Neural progenitor cell (in vitro differentiated cells): ENCODE measurements at regions not wholly inside any gene's neighbourhood (a gene's known extent, or its start where the extent isn't known, plus 50 kb on each side); places are given as distances from the start of the nearest gene placed in this dataset.
"Not testable (repeated sequence)": the region's sequence is repeated elsewhere in the genome, so short reads cannot be mapped to it uniquely, and the experiment has no call there.

Source experiments
- DNase-seq: peaks from one replicate; pipeline ENCODE4 v3.0.0-alpha.2; 2016; ENCODE audit warnings: low spot score
- H2AFZ ChIP-seq: fragments of 200-600 bp; sonication (generic); replicated peaks from 2 replicates; pipeline ENCODE4 v1.6.1; 2016; ENCODE audit warnings: antibody characterized with exemption
- H3F3A ChIP-seq: fragments of 200-600 bp; sonication (generic); 2 replicates; pipeline ENCODE4 v1.6.1; 2016; ENCODE audit warnings: antibody characterized with exemption, low read depth
- H3K27ac ChIP-seq: fragments of 200-600 bp; sonication (generic); 2 replicates; pipeline ENCODE4 v1.5.1; 2016; ENCODE audit warnings: mild to moderate bottlenecking
- H3K27me3 ChIP-seq: fragments of 200-600 bp; sonication (generic); 2 replicates; pipeline ENCODE4 v1.6.1; 2016; ENCODE audit warnings: mild to moderate bottlenecking, moderate library complexity
- H3K36me3 ChIP-seq: fragments of 200-600 bp; sonication (generic); 2 replicates; pipeline ENCODE4 v1.5.1; 2016
- H3K4me1 ChIP-seq: fragments of 200-600 bp; sonication (generic); 2 replicates; pipeline ENCODE4 v1.6.1; 2016; ENCODE audit warnings: mixed run types
- H3K4me2 ChIP-seq: fragments of 200-600 bp; sonication (generic); 2 replicates; pipeline ENCODE4 v1.6.1; 2016
- H3K4me3 ChIP-seq: fragments of 200-600 bp; sonication (generic); 2 replicates; pipeline ENCODE4 v1.5.1; 2016
- H3K79me2 ChIP-seq: fragments of 200-600 bp; sonication (generic); 2 replicates; pipeline ENCODE4 v1.6.1; 2016; ENCODE audit warnings: low read depth
- H3K9ac ChIP-seq: fragments of 200-600 bp; sonication (generic); 2 replicates; pipeline ENCODE4 v1.6.1; 2016
- H3K9me3 ChIP-seq: fragments of 200-600 bp; sonication (generic); 2 replicates; pipeline ENCODE4 v1.5.1; 2016; ENCODE audit warnings: low read depth
- H4K20me1 ChIP-seq: fragments of 200-600 bp; sonication (generic); 2 replicates; pipeline ENCODE4 v1.6.1; 2016; ENCODE audit warnings: low read depth
- H3K27ac Mint-ChIP-seq: 3 replicates; pipeline ENCODE4 v1.8.0; 2021; ENCODE audit warnings: mixed read lengths
- H3K27me3 Mint-ChIP-seq: 2 replicates; pipeline ENCODE4 v1.8.0; 2022; ENCODE audit warnings: low read depth, mild to moderate bottlenecking, inconsistent platforms, moderate library complexity, mixed read lengths; ENCODE audit not compliant: insufficient read depth
- H3K36me3 Mint-ChIP-seq: 3 replicates; pipeline ENCODE4 v1.8.0; 2021; ENCODE audit warnings: mixed read lengths
- H3K4me1 Mint-ChIP-seq: 3 replicates; pipeline ENCODE4 v1.8.0; 2021; ENCODE audit warnings: mixed read lengths
- H3K4me3 Mint-ChIP-seq: 3 replicates; pipeline ENCODE4 v1.8.0; 2021; ENCODE audit warnings: mild to moderate bottlenecking, moderate library complexity, mixed read lengths
- H3K9me3 Mint-ChIP-seq: 3 replicates; pipeline ENCODE4 v1.8.0; 2020; ENCODE audit warnings: mixed read lengths
- EZH2 ChIP-seq: fragments of 200-600 bp; sonication (generic); IDR thresholded peaks from 2 replicates; pipeline ENCODE4 v1.6.1; 2017; ENCODE audit warnings: antibody characterized with exemption, mild to moderate bottlenecking, moderate library complexity
- EZH2phosphoT487 ChIP-seq: fragments of 200-600 bp; sonication (generic); IDR thresholded peaks from 2 replicates; pipeline ENCODE4 v1.6.1; 2017; ENCODE audit warnings: antibody characterized with exemption
- TF ChIP-seq, protein P1 (sequence below): fragments of 200-600 bp; sonication (generic); IDR thresholded peaks from 2 replicates; pipeline ENCODE4 v1.5.1; 2017; ENCODE audit warnings: antibody characterized with exemption, mild to moderate bottlenecking

GRCh38 chr3:101972430-101973162 lies 123.3 kb downstream of the NFKBIZ start:
- no peaks in the 10 kb centered on the region for H3K4me1 Mint-ChIP-seq
- H3K36me3 ChIP-seq: no peaks in the 10 kb centered on the region
- no peaks in the 10 kb centered on the region for H3K27me3 Mint-ChIP-seq
- H3K4me3 ChIP-seq: no peak overlapping the region
- no peak overlapping the region for H3K4me3 Mint-ChIP-seq
- no peaks in the 10 kb centered on the region for H3K4me1 ChIP-seq
- H3K9ac ChIP-seq: no peak overlapping the region
- H3K27me3 ChIP-seq: no peaks in the 10 kb centered on the region
- H4K20me1 ChIP-seq: no peaks in the 10 kb centered on the region
- no peaks in the 10 kb centered on the region for H3K79me2 ChIP-seq
- no peak overlapping the region for H3K27ac ChIP-seq
- H3K4me2 ChIP-seq: no peak overlapping the region
- DNase-seq: no peak
- H3K27ac Mint-ChIP-seq: no peak overlapping the region
- no peak overlapping the region for H2AFZ ChIP-seq
- no peaks in the 10 kb centered on the region for H3K9me3 Mint-ChIP-seq
- H3K36me3 Mint-ChIP-seq: no peaks in the 10 kb centered on the region
- no peak for TF ChIP-seq EZH2phosphoT487
- TF ChIP-seq, protein P1, sequence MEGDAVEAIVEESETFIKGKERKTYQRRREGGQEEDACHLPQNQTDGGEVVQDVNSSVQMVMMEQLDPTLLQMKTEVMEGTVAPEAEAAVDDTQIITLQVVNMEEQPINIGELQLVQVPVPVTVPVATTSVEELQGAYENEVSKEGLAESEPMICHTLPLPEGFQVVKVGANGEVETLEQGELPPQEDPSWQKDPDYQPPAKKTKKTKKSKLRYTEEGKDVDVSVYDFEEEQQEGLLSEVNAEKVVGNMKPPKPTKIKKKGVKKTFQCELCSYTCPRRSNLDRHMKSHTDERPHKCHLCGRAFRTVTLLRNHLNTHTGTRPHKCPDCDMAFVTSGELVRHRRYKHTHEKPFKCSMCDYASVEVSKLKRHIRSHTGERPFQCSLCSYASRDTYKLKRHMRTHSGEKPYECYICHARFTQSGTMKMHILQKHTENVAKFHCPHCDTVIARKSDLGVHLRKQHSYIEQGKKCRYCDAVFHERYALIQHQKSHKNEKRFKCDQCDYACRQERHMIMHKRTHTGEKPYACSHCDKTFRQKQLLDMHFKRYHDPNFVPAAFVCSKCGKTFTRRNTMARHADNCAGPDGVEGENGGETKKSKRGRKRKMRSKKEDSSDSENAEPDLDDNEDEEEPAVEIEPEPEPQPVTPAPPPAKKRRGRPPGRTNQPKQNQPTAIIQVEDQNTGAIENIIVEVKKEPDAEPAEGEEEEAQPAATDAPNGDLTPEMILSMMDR: no peak
- no peak for TF ChIP-seq EZH2
- H3F3A ChIP-seq: no peaks in the 10 kb centered on the region
- no peaks in the 10 kb centered on the region for H3K9me3 ChIP-seq

DNA sequence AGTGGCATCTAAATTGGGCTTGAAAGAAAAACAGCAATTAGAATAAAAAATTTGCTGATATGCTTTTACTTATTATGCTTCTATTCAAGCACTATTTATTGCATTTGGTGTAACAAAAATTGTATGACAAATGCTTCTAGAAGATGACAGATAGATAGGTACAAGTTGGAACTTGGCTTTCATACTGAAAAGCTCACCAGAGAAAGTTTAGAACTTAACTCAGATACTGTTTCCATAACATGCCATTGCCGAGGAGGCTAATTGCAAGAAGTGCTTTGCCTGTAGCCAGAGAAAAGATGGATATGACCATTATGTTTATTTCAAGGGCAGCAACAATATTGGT lies 123.8 kb downstream of the NFKBIZ start:
- H3K9ac ChIP-seq: no peak overlapping the region
- H2AFZ ChIP-seq: no peak overlapping the region
- H3K79me2 ChIP-seq: no peaks in the 10 kb centered on the region
- H3K27me3 Mint-ChIP-seq: no peaks in the 10 kb centered on the region
- H3K36me3 ChIP-seq: no peaks in the 10 kb centered on the region
- no peaks in the 10 kb centered on the region for H3K4me1 Mint-ChIP-seq
- H3K4me3 ChIP-seq: no peak overlapping the region
- H4K20me1 ChIP-seq: no peaks in the 10 kb centered on the region
- no peak for DNase-seq
- no peaks in the 10 kb centered on the region for H3K27me3 ChIP-seq
- no peak overlapping the region for H3K4me3 Mint-ChIP-seq
- H3K27ac Mint-ChIP-seq: no peak overlapping the region
- H3K36me3 Mint-ChIP-seq: no peaks in the 10 kb centered on the region
- H3K4me2 ChIP-seq: no peak overlapping the region
- no peaks in the 10 kb centered on the region for H3K9me3 ChIP-seq
- TF ChIP-seq, protein P1: no peak
- TF ChIP-seq EZH2phosphoT487 (no peak), EZH2 (no peak)
- no peak overlapping the region for H3K27ac ChIP-seq
- H3F3A ChIP-seq: no peaks in the 10 kb centered on the region
- no peaks in the 10 kb centered on the region for H3K9me3 Mint-ChIP-seq
- no peaks in the 10 kb centered on the region for H3K4me1 ChIP-seq

DNA sequence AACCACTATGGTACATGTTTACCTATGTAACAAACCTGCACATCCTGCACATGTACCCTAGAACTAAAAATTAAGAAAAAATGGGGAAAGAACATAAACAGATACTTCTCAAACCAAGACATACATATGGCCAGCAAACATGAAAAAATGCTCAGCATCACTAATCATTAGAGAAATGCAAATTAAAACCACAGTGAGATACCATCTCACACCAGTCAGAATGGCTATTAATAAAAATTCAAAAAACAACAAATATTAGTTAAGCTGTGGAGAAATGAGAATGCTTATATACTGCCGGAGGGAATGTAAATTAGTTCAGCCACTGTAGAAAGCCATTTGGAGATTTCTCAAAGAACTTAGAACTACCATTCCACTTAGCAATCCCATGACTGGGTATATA lies 126.1 kb downstream of the NFKBIZ start:
- not testable (repeated sequence) for H3K4me1 Mint-ChIP-seq, H3F3A ChIP-seq, H3K9me3 Mint-ChIP-seq

GRCh38 chr3:101976473-101976872 lies 127.2 kb downstream of the NFKBIZ start:
- no peak for DNase-seq
- Mint-ChIP-seq H3K27me3 (no peaks in the 10 kb centered on the region), H3K4me1 (peaks cover 4% of the 10 kb centered on the region), H3K4me3 (no peak overlapping the region), H3K36me3 (no peaks in the 10 kb centered on the region), H3K27ac (no peak overlapping the region), H3K9me3 (no peaks in the 10 kb centered on the region)
- TF ChIP-seq EZH2: no peak
- TF ChIP-seq EZH2phosphoT487: no peak
- TF ChIP-seq, protein P1: no peak
- H3K36me3 ChIP-seq: no peaks in the 10 kb centered on the region
- H3K27me3 ChIP-seq: no peaks in the 10 kb centered on the region
- H2AFZ ChIP-seq: no peak overlapping the region
- no peaks in the 10 kb centered on the region for H3K9me3 ChIP-seq
- H3K4me1 ChIP-seq: no peaks in the 10 kb centered on the region
- no peaks in the 10 kb centered on the region for H3K79me2 ChIP-seq
- H3K4me3 ChIP-seq: no peak overlapping the region
- H3K9ac ChIP-seq: no peak overlapping the region
- no peaks in the 10 kb centered on the region for H3F3A ChIP-seq
- H3K4me2 ChIP-seq: no peak overlapping the region
- no peak overlapping the region for H3K27ac ChIP-seq
- H4K20me1 ChIP-seq: no peaks in the 10 kb centered on the region

More for the DNA sequence above, 126.1 kb downstream of the NFKBIZ start:
- H3K9me3 ChIP-seq, H3K4me2 ChIP-seq, H3K36me3 Mint-ChIP-seq, H2AFZ ChIP-seq, H3K4me1 ChIP-seq, H3K27me3 ChIP-seq, H3K79me2 ChIP-seq, H3K27ac Mint-ChIP-seq, H3K36me3 ChIP-seq, H3K4me3 ChIP-seq, H3K27me3 Mint-ChIP-seq, H3K27ac ChIP-seq, H3K4me3 Mint-ChIP-seq, H4K20me1 ChIP-seq, DNase-seq, H3K9ac ChIP-seq: not testable (repeated sequence)
